Coronary artery (tissue), 2 donors: ENCODE measurements at regions not wholly inside any gene's neighbourhood (a gene's known extent, or its start where the extent isn't known, plus 50 kb on each side); places are given as distances from the start of the nearest gene placed in this dataset.

Source experiments
- DNase-seq: peaks from one replicate; pipeline ENCODE4 v3.0.0-alpha.2; 2017; ENCODE audit warnings: low spot score
- H3K27ac ChIP-seq, 2 donors: fragments of 200-600 bp; sonication (generic); one replicate each; pipeline ENCODE4 v1.5.1; 2016 to 2019
- H3K4me3 ChIP-seq: fragments of 200-600 bp; sonication (generic); 2 replicates; pipeline ENCODE4 v1.5.1; 2016; ENCODE audit warnings: mild to moderate bottlenecking, moderate library complexity
- CTCF ChIP-seq: fragments of 200-600 bp; sonication (generic); IDR thresholded peaks from one replicate; pipeline ENCODE4 v1.5.1; 2019; ENCODE audit warnings: antibody characterized with exemption

- no peak overlapping the region for H3K4me3 ChIP-seq
- DNase-seq = no peak
- H3K27ac ChIP-seq = no peak overlapping the region
- no peak for TF ChIP-seq CTCF
Observed at GRCh38 chr13:91108315-91108714, 239.2 kb upstream of the MIR17HG start.

GRCh38 chr13:91111476-91112200 lies 235.8 kb upstream of the MIR17HG start:
- H3K27ac ChIP-seq = no peak overlapping the region
- no peak for DNase-seq
- TF ChIP-seq CTCF = no peak
- H3K4me3 ChIP-seq = no peak overlapping the region

GRCh38 chr13:91112201-91112923 lies 235.1 kb upstream of the MIR17HG start:
- Histone ChIP-seq H3K4me3 (no peak overlapping the region), H3K27ac (no peak overlapping the region)
- DNase-seq = no peak
- no peak for TF ChIP-seq CTCF

- no peak overlapping the region for H3K4me3 ChIP-seq
- no peak for DNase-seq
- no peak for TF ChIP-seq CTCF
- H3K27ac ChIP-seq = no peak overlapping the region
Observed at GRCh38 chr13:91112924-91113277, 234.6 kb upstream of the MIR17HG start.

- no peak for TF ChIP-seq CTCF
- Histone ChIP-seq H3K4me3 (no peak overlapping the region), H3K27ac (no peak overlapping the region)
- DNase-seq = no peak
Observed at GRCh38 chr13:91115776-91116175, 231.7 kb upstream of the MIR17HG start.

GRCh38 chr13:91117351-91117750 lies 230.1 kb upstream of the MIR17HG start:
- no peak overlapping the region for H3K4me3 ChIP-seq
- DNase-seq = no peak
- no peak overlapping the region for H3K27ac ChIP-seq
- TF ChIP-seq CTCF = no peak

- no peak for DNase-seq
- no peak for TF ChIP-seq CTCF
- no peak overlapping the region for H3K27ac ChIP-seq
- no peak overlapping the region for H3K4me3 ChIP-seq
Observed at GRCh38 chr13:91119643-91120042, 227.8 kb upstream of the MIR17HG start.
